ENCODE measurements at regions not wholly inside any gene's neighbourhood (a gene's known extent, or its start where the extent isn't known, plus 50 kb on each side); places are given as distances from the start of the nearest gene placed in this dataset.

GRCh38 chrX:51437521-51437920 lies 58.9 kb downstream of the NUDT11 start:
- H3K4me3 ChIP-seq, result no peak overlapping the region
- H3K4me1 ChIP-seq, result no peaks in the 10 kb centered on the region
- ATAC-seq, result no peak
- no peaks in the 10 kb centered on the region for H3K9me3 ChIP-seq
- H3K27me3 ChIP-seq, result no peaks in the 10 kb centered on the region
- H3K27ac ChIP-seq, result no peak overlapping the region
- no peaks in the 10 kb centered on the region for H3K36me3 ChIP-seq
- 83% methylated on average over 1 of the region's 1 CpG; no CpG with 5 or more reads in 1 of the 2 donors for WGBS, 2 donors (ENCODE audit: low coverage in 1 of 2)
- TF ChIP-seq CTCF (IDR thresholded peaks at IDR 0.05) (no peak), POLR2AphosphoS5 (IDR thresholded peaks at IDR 0.05) (no peak), POLR2A (IDR thresholded peaks at IDR 0.05) (no peak), EP300 (IDR thresholded peaks at IDR 0.05) (no peak)

DNA sequence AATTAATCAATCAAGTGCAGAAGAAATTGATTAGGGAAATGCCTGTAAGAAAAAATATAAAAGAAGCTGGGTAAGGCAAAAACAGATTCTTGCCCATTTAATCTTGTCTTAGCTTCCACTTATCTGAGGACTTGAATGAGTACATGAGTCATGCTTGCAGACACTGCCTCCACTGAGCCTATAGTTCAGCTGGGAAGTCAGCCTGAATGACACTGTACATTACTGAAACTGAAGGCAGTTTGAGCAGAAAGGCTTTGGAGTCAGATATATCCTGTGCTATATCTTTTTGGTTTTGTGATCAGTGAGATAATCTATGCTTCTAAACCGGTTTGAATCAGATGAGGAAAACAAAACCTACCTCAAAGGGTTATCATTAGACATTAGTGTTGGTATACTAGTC lies 61.3 kb downstream of the NUDT11 start:
- H3K4me3 ChIP-seq, result no peak overlapping the region
- 88 to 100% methylated on average over 1 of the region's 1 CpG for WGBS, 2 donors (ENCODE audit: low coverage in 1 of 2)
- H3K4me1 ChIP-seq, result no peaks in the 10 kb centered on the region
- no peaks in the 10 kb centered on the region for H3K27me3 ChIP-seq
- no peaks in the 10 kb centered on the region for H3K36me3 ChIP-seq
- H3K27ac ChIP-seq, result no peak overlapping the region
- no peak for TF ChIP-seq POLR2A (IDR thresholded peaks at IDR 0.05)
- no peak for TF ChIP-seq CTCF (IDR thresholded peaks at IDR 0.05)
- ATAC-seq, result no peak
- no peaks in the 10 kb centered on the region for H3K9me3 ChIP-seq

DNA sequence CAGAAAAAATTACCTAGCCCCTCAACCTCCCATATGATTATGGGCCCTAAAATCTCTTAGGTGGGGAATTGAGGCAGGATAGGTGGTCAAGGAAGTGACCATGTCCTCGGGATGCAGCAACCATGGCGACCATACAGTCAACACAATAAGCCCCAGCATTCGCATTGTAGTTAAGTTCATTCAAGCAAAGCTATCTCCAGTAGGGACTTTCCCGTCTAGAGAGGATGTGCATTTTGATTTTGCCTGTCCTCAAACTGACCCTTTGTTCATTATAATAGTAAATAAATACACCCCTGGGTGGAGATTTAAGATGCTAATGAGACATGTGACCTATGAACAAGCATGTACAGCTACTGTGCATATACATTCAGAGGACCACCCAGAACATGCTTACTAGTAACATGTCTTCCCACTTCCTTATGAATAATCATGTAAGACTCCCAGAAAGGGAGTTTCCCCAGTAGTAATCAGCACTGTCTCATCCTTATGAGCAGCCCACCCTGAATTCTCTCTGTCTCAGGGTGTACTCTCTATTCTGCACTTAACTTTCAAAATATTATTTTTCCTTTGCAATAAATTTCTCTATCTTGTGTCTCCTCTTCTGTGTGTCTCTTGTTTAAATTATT lies 74.3 kb downstream of the NUDT11 start:
- ATAC-seq, result no peak
- H3K27me3 ChIP-seq, result no peaks in the 10 kb centered on the region
- H3K27ac ChIP-seq, result no peak overlapping the region
- H3K9me3 ChIP-seq, result no peaks in the 10 kb centered on the region
- TF ChIP-seq POLR2AphosphoS5 (IDR thresholded peaks at IDR 0.05) (no peak), CTCF (IDR thresholded peaks at IDR 0.05) (no peak), POLR2A (IDR thresholded peaks at IDR 0.05) (no peak), EP300 (IDR thresholded peaks at IDR 0.05) (no peak)
- WGBS, 2 donors (ENCODE audit: low coverage in 1 of 2), result 51 to 80% methylated on average over 1 to 4 of the region's 4 CpGs
- no peaks in the 10 kb centered on the region for H3K36me3 ChIP-seq
- no peak overlapping the region for H3K4me3 ChIP-seq
- H3K4me1 ChIP-seq, result no peaks in the 10 kb centered on the region

DNA sequence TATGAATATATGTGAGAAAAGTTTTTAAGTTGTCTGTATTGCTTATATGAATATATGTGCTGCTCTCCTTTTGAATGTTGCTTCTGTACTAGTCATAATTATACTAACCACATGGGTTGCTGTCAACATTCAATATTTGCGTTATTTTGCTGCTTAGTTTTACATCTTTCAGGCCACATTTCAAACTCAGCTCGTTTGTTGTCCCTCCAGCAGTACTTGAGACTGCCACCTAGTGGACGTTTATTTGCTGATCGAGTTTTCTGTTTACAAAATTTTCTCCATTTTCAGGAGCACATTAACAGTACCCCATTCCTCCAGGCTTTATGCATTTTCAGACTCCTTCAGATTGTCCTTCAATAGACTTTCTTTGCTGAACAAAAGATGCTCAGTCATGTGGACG lies 75.8 kb downstream of the NUDT11 start:
- Histone ChIP-seq H3K27ac (no peak overlapping the region), H3K27me3 (no peaks in the 10 kb centered on the region), H3K4me3 (no peak overlapping the region), H3K9me3 (no peaks in the 10 kb centered on the region), H3K4me1 (no peaks in the 10 kb centered on the region), H3K36me3 (no peaks in the 10 kb centered on the region)
- TF ChIP-seq POLR2A (IDR thresholded peaks at IDR 0.05) (no peak), CTCF (IDR thresholded peaks at IDR 0.05) (peak; percentile 21 to 76 (median 36))
- 0 to 4% methylated on average over 4 to 5 of the region's 5 CpGs for WGBS, 2 donors (ENCODE audit: low coverage in 1 of 2)
- no peak for ATAC-seq

DNA sequence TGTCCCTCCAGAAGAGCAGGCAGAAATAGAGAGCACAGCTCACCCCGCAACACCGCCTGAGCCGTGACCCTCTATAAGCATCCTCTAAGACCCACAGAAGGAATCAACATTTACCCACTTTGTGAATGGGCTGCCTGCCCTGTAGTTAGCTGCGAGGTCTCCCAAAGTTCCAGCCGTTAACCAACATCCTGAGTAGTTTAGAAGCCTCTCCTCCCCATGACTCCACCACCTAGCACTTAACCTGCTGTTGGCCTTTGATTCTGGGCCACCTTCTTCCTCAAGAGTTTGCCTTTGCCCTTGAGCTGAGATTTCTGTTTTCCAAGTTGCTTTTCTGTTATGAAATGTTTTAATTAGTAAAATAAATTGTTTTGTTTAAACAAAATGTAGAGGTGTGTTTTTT lies 75.8 kb downstream of the NUDT10 start:
- TF ChIP-seq POLR2A (IDR thresholded peaks at IDR 0.05), result no peak
- TF ChIP-seq CTCF (IDR thresholded peaks at IDR 0.05), result no peak
- no peak for TF ChIP-seq EP300 (IDR thresholded peaks at IDR 0.05)
- TF ChIP-seq POLR2AphosphoS5 (IDR thresholded peaks at IDR 0.05), result no peak
- no peak overlapping the region for H3K27ac ChIP-seq
- no peaks in the 10 kb centered on the region for H3K9me3 ChIP-seq
- no peak for ATAC-seq
- H3K27me3 ChIP-seq, result no peaks in the 10 kb centered on the region
- H3K4me3 ChIP-seq, result no peak overlapping the region
- H3K36me3 ChIP-seq, result no peaks in the 10 kb centered on the region
- H3K4me1 ChIP-seq, result no peaks in the 10 kb centered on the region
- WGBS, 2 donors (ENCODE audit: low coverage in 1 of 2), result no CpG with 5 or more reads among the region's 5 CpGs

All from gastroesophageal sphincter (tissue), 4 donors.